ENCODE measurements at regions not wholly inside any gene's neighbourhood (a gene's known extent, or its start where the extent isn't known, plus 50 kb on each side); places are given as distances from the start of the nearest gene placed in this dataset.

DNA sequence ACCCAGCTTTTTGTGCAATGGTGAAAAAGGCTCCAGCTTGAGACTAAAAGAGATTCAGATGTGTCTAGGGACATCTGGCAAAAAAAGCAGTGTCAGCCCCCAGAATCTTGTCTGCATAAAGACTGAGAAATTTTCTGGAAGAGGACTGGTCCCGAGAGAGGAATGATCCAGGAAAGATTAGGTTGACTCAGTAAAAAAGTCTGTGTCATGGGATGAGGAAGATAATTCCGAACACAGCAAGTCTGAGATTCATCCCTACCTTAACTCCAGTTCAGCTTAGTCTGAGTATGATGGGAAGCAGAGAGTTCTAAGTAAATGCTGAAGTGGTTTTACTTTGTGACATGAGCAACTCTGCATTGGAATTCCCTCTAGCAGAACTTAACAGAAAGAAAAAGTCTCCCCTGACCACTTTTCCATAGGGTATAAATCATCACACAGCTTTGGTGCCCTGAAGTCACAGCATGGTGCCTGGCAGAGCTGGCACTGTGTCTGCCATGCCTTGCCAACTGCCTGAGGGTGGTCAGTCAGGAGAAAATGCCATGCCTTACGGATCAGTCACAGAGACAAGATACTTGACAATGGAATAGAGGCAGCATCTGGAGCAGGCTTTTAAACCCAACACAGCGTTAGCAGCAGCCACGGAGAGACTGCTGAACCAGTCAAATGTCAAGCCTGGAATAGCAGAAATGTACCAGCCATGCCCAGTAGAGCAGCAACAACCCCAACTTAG lies 153.4 kb downstream of the ZC3H11B start:
- H3K27me3 ChIP-seq: no peaks in the 10 kb centered on the region
- H3K4me1 ChIP-seq: no peaks in the 10 kb centered on the region
- no peak for TF ChIP-seq POLR2A (IDR thresholded peaks at IDR 0.05)
- TF ChIP-seq, protein P1, sequence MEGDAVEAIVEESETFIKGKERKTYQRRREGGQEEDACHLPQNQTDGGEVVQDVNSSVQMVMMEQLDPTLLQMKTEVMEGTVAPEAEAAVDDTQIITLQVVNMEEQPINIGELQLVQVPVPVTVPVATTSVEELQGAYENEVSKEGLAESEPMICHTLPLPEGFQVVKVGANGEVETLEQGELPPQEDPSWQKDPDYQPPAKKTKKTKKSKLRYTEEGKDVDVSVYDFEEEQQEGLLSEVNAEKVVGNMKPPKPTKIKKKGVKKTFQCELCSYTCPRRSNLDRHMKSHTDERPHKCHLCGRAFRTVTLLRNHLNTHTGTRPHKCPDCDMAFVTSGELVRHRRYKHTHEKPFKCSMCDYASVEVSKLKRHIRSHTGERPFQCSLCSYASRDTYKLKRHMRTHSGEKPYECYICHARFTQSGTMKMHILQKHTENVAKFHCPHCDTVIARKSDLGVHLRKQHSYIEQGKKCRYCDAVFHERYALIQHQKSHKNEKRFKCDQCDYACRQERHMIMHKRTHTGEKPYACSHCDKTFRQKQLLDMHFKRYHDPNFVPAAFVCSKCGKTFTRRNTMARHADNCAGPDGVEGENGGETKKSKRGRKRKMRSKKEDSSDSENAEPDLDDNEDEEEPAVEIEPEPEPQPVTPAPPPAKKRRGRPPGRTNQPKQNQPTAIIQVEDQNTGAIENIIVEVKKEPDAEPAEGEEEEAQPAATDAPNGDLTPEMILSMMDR (IDR thresholded peaks at IDR 0.05 in 4 of 5, conservative IDR thresholded peaks at IDR 0.05 in 1 of 5): no peak
- DNase-seq (no peak), ATAC-seq (peak in 1 of 2 donors; percentile 18)
- H3K36me3 ChIP-seq: no peaks in the 10 kb centered on the region
- in situ Hi-C loops (cut with MboI; ENCODE audit: low sequenced_read_pairs in 4 of 4): no loop called here
- no peak overlapping the region for H3K4me3 ChIP-seq
- H3K9me3 ChIP-seq: no peaks in the 10 kb centered on the region
- intact Hi-C loops (cut with DNase I; ENCODE audit: low total_unique reads): no loop called here
- peak overlapping the region in 1 of 4 donors; percentile 43 for H3K27ac ChIP-seq

DNA sequence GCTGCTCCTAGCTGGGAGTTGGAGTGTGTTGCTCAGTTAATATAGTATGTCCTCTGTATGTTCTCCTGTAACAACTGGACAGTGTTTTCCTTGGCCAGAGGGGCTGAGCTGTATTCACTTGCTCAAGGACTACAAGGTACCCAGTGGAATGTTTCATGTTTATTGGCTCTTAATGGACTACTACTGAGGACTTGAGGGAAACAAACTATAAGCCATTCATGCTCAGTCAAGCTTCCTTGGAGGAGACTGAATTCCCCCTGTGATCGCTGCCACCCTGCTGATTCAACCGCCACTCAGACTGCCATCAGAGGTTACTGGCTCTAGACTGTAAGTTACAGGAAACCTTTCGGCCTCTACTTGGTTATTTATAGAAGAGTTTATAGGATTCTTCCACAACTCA lies 166.6 kb downstream of the ZC3H11B start:
- no peaks in the 10 kb centered on the region for H3K9me3 ChIP-seq
- H3K27ac ChIP-seq: no peak overlapping the region
- no peak for ATAC-seq
- in situ Hi-C loops (cut with MboI; ENCODE audit: low sequenced_read_pairs in 4 of 4) (no loop called here), intact Hi-C loops (cut with DNase I; ENCODE audit: low total_unique reads) (no loop called here)
- no peaks in the 10 kb centered on the region for H3K27me3 ChIP-seq
- DNase-seq: no peak
- H3K4me3 ChIP-seq: no peak overlapping the region
- TF ChIP-seq, protein P1 (IDR thresholded peaks at IDR 0.05 in 4 of 5, conservative IDR thresholded peaks at IDR 0.05 in 1 of 5): no peak
- no peak for TF ChIP-seq POLR2A (IDR thresholded peaks at IDR 0.05)
- H3K36me3 ChIP-seq: no peaks in the 10 kb centered on the region
- no peaks in the 10 kb centered on the region for H3K4me1 ChIP-seq

DNA sequence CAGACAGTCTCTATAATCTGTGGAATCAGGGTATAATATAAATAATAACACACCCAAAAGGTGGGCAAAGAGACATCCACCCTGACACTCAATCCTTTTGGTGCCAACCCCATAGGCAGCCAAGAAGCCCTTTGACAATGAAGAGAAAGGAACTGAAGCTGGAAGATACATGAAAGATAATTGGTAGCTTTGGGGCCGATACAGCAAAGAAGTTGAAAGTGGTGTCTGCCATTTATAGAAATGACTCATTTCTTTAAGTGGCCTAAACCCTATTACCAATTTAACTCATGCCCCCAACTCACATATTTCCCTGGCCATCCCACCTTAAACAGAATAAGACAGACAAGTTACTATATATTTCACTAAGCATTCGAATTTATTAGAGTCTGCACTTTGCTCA lies 167.0 kb downstream of the ZC3H11B start:
- no peak for DNase-seq
- Histone ChIP-seq H3K27ac (no peak overlapping the region), H3K4me3 (no peak overlapping the region), H3K36me3 (no peaks in the 10 kb centered on the region), H3K4me1 (no peaks in the 10 kb centered on the region), H3K27me3 (no peaks in the 10 kb centered on the region), H3K9me3 (no peaks in the 10 kb centered on the region)
- no peak for ATAC-seq
- TF ChIP-seq, protein P1 (IDR thresholded peaks at IDR 0.05 in 4 of 5, conservative IDR thresholded peaks at IDR 0.05 in 1 of 5): no peak
- no peak for TF ChIP-seq POLR2A (IDR thresholded peaks at IDR 0.05)
- in situ Hi-C loops (cut with MboI; ENCODE audit: low sequenced_read_pairs in 4 of 4) (no loop called here), intact Hi-C loops (cut with DNase I; ENCODE audit: low total_unique reads) (no loop called here)

DNA sequence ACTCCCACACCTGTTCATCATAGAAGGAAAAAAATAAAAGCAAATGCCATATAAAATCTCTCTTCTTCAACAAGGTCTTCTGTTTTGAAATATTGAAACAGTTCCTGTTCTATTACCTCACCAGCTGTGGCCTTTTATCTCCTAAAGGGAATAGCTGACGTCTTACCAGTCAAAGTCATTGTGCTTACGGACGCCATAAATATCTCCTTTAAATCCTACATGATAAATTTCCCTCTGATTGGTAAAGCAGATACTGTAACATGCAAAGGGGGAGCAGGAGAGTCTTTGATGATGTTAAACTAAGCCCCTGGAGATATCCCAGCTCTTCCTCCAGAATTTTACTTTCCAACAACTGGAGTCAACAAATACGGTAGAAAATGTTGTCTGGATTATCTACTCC lies 168.4 kb downstream of the ZC3H11B start:
- Histone ChIP-seq H3K4me3 (no peak overlapping the region), H3K27ac (no peak overlapping the region), H3K36me3 (no peaks in the 10 kb centered on the region), H3K9me3 (no peaks in the 10 kb centered on the region), H3K27me3 (no peaks in the 10 kb centered on the region), H3K4me1 (no peaks in the 10 kb centered on the region)
- intact Hi-C loops (cut with DNase I; ENCODE audit: low total_unique reads) (no loop called here), in situ Hi-C loops (cut with MboI; ENCODE audit: low sequenced_read_pairs in 4 of 4) (no loop called here)
- DNase-seq: no peak
- no peak for TF ChIP-seq POLR2A (IDR thresholded peaks at IDR 0.05)
- TF ChIP-seq, protein P1 (IDR thresholded peaks at IDR 0.05 in 4 of 5, conservative IDR thresholded peaks at IDR 0.05 in 1 of 5): no peak
- ATAC-seq: no peak

DNA sequence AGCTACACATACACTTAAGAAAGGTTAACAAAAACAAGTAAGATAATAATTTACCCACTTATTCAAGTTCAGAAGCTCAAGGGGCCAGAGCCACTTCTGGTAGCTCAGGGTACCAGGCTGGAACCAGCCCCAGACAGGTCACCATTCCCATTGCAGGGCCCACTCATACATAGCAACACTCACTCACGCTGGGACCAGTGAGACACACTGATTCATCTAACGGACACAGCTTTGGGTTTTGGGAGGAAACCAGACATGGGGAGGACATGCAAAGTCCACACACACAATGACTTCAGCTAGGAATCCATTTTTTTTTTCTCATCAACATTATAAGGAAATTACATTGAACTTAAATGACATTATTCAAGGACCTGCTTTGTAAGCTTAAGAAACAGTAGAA lies 169.1 kb downstream of the ZC3H11B start:
- intact Hi-C loops (cut with DNase I; ENCODE audit: low total_unique reads): no loop called here
- DNase-seq (no peak), ATAC-seq (no peak)
- no peak for TF ChIP-seq POLR2A (IDR thresholded peaks at IDR 0.05)
- TF ChIP-seq, protein P1 (IDR thresholded peaks at IDR 0.05 in 4 of 5, conservative IDR thresholded peaks at IDR 0.05 in 1 of 5): no peak
- Histone ChIP-seq H3K36me3 (no peaks in the 10 kb centered on the region), H3K9me3 (no peaks in the 10 kb centered on the region), H3K4me3 (no peak overlapping the region), H3K27me3 (no peaks in the 10 kb centered on the region), H3K4me1 (no peaks in the 10 kb centered on the region), H3K27ac (no peak overlapping the region)
- in situ Hi-C loops (cut with MboI; ENCODE audit: low sequenced_read_pairs in 4 of 4): no loop called here
